Ishikawa (cell line): ENCODE measurements at regions not wholly inside any gene's neighbourhood (a gene's known extent, or its start where the extent isn't known, plus 50 kb on each side); places are given as distances from the start of the nearest gene placed in this dataset.

ENCODE experiments used
- CEBPB ChIP-seq: IDR thresholded peaks from 2 replicates; pipeline ENCODE4 v1.6.1; 2012
- EGR1 ChIP-seq: IDR thresholded peaks from 2 replicates; pipeline ENCODE4 v1.6.1; 2012
- EP300 ChIP-seq: IDR thresholded peaks from 2 replicates; pipeline ENCODE4 v1.6.1; 2012; ENCODE audit warnings: borderline replicate concordance
- FOXM1 ChIP-seq: IDR thresholded peaks from 2 replicates; pipeline ENCODE4 v1.6.1; 2012; ENCODE audit warnings: low read depth, borderline replicate concordance
- MAX ChIP-seq: IDR thresholded peaks from 2 replicates; pipeline ENCODE4 v1.6.1; 2012
- RAD21 ChIP-seq: IDR thresholded peaks from 2 replicates; pipeline ENCODE4 v1.6.1; 2012; ENCODE audit warnings: low read depth
- TAF1 ChIP-seq: IDR thresholded peaks from 2 replicates; pipeline ENCODE4 v1.6.1; 2012; ENCODE audit warnings: low read depth, mild to moderate bottlenecking
- TCF12 ChIP-seq: IDR thresholded peaks from 2 replicates; pipeline ENCODE4 v1.6.1; 2012; ENCODE audit warnings: low read depth
- TEAD4 ChIP-seq: IDR thresholded peaks from 2 replicates; pipeline ENCODE4 v1.6.1; 2012
- YY1 ChIP-seq: IDR thresholded peaks from 2 replicates; pipeline ENCODE4 v1.6.1; 2012; ENCODE audit warnings: low read depth
- TF ChIP-seq, protein P1 (sequence below): IDR thresholded peaks from 2 replicates; pipeline ENCODE4 v1.6.1; 2012; ENCODE audit warnings: low read depth, mild to moderate bottlenecking
- TF ChIP-seq, protein P2 (sequence below): IDR thresholded peaks from 2 replicates; pipeline ENCODE4 v1.6.1; 2012

GRCh38 chr7:84895563-84895962, 291.3 kb downstream of the SEMA3D start:
- TF ChIP-seq, protein P1, sequence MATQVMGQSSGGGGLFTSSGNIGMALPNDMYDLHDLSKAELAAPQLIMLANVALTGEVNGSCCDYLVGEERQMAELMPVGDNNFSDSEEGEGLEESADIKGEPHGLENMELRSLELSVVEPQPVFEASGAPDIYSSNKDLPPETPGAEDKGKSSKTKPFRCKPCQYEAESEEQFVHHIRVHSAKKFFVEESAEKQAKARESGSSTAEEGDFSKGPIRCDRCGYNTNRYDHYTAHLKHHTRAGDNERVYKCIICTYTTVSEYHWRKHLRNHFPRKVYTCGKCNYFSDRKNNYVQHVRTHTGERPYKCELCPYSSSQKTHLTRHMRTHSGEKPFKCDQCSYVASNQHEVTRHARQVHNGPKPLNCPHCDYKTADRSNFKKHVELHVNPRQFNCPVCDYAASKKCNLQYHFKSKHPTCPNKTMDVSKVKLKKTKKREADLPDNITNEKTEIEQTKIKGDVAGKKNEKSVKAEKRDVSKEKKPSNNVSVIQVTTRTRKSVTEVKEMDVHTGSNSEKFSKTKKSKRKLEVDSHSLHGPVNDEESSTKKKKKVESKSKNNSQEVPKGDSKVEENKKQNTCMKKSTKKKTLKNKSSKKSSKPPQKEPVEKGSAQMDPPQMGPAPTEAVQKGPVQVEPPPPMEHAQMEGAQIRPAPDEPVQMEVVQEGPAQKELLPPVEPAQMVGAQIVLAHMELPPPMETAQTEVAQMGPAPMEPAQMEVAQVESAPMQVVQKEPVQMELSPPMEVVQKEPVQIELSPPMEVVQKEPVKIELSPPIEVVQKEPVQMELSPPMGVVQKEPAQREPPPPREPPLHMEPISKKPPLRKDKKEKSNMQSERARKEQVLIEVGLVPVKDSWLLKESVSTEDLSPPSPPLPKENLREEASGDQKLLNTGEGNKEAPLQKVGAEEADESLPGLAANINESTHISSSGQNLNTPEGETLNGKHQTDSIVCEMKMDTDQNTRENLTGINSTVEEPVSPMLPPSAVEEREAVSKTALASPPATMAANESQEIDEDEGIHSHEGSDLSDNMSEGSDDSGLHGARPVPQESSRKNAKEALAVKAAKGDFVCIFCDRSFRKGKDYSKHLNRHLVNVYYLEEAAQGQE: no peak
- no peak for TF ChIP-seq EP300
- no peak for TF ChIP-seq MAX
- no peak for TF ChIP-seq CEBPB
- no peak for TF ChIP-seq YY1
- TF ChIP-seq, protein P2, sequence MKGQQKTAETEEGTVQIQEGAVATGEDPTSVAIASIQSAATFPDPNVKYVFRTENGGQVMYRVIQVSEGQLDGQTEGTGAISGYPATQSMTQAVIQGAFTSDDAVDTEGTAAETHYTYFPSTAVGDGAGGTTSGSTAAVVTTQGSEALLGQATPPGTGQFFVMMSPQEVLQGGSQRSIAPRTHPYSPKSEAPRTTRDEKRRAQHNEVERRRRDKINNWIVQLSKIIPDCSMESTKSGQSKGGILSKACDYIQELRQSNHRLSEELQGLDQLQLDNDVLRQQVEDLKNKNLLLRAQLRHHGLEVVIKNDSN: no peak
- TF ChIP-seq EGR1: no peak
- TF ChIP-seq TCF12: no peak
- TF ChIP-seq TAF1: no peak
- no peak for TF ChIP-seq TEAD4
- no peak for TF ChIP-seq FOXM1
- TF ChIP-seq RAD21: no peak
